GM18870 (cell line): ENCODE measurements at regions not wholly inside any gene's neighbourhood (a gene's known extent, or its start where the extent isn't known, plus 50 kb on each side); places are given as distances from the start of the nearest gene placed in this dataset.

ENCODE experiments used
- ATAC-seq: cut with Tn5 transposase; IDR thresholded peaks from one replicate; pipeline ENCODE4 v1.9.1; 2021; ENCODE audit warnings: moderate library complexity; ENCODE audit not compliant: unreplicated experiment

GRCh38 chr9:129335464-129336129, 157.5 kb upstream of the IER5L start:
- ATAC-seq = no peak

GRCh38 chr9:129334105-129334935, 156.3 kb upstream of the IER5L start:
- no peak for ATAC-seq

- no peak for ATAC-seq
Observed at GRCh38 chr9:129333617-129334104, 155.6 kb upstream of the IER5L start.

GRCh38 chr9:129332581-129332980, 154.5 kb upstream of the IER5L start:
- no peak for ATAC-seq

GRCh38 chr9:129331772-129332500, 153.9 kb upstream of the IER5L start:
- no peak for ATAC-seq

GRCh38 chr9:129331493-129331765, 153.4 kb upstream of the IER5L start:
- no peak for ATAC-seq

GRCh38 chr9:129330711-129331492, 152.8 kb upstream of the IER5L start:
- no peak for ATAC-seq

GRCh38 chr9:129328355-129329042, 150.4 kb upstream of the IER5L start:
- ATAC-seq = no peak

GRCh38 chr9:129327552-129328328, 149.7 kb upstream of the IER5L start:
- ATAC-seq = no peak

- ATAC-seq = no peak
Observed at GRCh38 chr9:129326061-129327005, 148.3 kb upstream of the IER5L start.

GRCh38 chr9:129324808-129325502, 146.9 kb upstream of the IER5L start:
- ATAC-seq = no peak

GRCh38 chr9:129323999-129324553, 146.0 kb upstream of the IER5L start:
- no peak for ATAC-seq

- ATAC-seq = no peak
Observed at GRCh38 chr9:129323376-129323998, 145.4 kb upstream of the IER5L start.

- ATAC-seq = no peak
Observed at GRCh38 chr9:129322641-129323375, 144.7 kb upstream of the IER5L start.

GRCh38 chr9:129322022-129322621, 144.1 kb upstream of the IER5L start:
- no peak for ATAC-seq
